ENCODE measurements at regions not wholly inside any gene's neighbourhood (a gene's known extent, or its start where the extent isn't known, plus 50 kb on each side); places are given as distances from the start of the nearest gene placed in this dataset.
"Not testable (repeated sequence)": the region's sequence is repeated elsewhere in the genome, so short reads cannot be mapped to it uniquely, and the experiment has no call there.

GRCh38 chr4:3882316-3882885, 116.2 kb downstream of the ADRA2C start:
- DNase-seq = not testable (repeated sequence)

GRCh38 chr4:3884261-3884660, 118.1 kb downstream of the ADRA2C start:
- DNase-seq = not testable (repeated sequence)

DNA sequence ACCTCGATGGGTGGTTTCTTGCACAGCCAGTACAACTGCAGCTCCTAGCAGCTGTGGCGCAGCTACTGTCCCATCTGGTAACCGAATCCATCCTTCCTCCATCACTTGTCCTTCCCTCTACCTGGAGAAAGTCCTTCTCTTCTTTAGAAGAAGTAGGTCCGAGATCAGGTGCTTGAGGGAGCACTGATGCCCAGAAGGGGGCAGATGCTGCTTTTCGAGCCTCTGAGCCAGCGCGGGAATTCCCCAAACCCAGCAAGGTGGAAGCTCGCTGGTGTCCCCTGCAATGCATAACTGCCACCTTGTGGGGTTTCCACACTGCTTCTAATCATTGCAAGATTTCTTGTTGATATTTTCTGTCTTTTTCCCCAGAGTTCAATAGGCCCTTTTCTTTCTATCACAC, 127.4 kb downstream of the ADRA2C start:
- not testable (repeated sequence) for DNase-seq

GRCh38 chr4:3894086-3894959, 128.1 kb downstream of the ADRA2C start:
- not testable (repeated sequence) for DNase-seq

DNA sequence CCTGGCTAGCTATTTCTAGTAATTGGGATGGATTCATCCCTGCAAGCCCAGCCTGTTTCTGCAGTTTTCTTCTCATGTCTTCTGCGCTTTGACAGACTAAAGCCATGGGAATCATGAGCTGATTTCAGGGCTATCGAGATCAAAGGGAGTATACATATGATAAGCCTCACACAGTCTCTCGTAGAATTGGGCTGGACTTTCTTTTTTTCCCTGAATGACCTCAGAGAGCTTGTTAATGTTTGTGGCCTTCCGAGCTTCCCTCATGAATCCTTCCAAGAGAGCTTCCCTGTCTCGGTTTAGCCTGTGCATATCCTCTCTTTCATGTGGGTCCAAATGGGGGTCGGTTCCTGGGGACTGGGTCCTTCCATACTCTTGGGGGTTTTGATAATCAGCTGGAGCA, 130.3 kb downstream of the ADRA2C start:
- no peak for DNase-seq

- not testable (repeated sequence) for DNase-seq
Observed at GRCh38 chr4:3896871-3897578, 130.8 kb downstream of the ADRA2C start.

GRCh38 chr4:3898098-3898497, 131.9 kb downstream of the ADRA2C start:
- no peak for DNase-seq

- not testable (repeated sequence) for DNase-seq
Observed at GRCh38 chr4:3898928-3899327, 132.7 kb downstream of the ADRA2C start.

DNA sequence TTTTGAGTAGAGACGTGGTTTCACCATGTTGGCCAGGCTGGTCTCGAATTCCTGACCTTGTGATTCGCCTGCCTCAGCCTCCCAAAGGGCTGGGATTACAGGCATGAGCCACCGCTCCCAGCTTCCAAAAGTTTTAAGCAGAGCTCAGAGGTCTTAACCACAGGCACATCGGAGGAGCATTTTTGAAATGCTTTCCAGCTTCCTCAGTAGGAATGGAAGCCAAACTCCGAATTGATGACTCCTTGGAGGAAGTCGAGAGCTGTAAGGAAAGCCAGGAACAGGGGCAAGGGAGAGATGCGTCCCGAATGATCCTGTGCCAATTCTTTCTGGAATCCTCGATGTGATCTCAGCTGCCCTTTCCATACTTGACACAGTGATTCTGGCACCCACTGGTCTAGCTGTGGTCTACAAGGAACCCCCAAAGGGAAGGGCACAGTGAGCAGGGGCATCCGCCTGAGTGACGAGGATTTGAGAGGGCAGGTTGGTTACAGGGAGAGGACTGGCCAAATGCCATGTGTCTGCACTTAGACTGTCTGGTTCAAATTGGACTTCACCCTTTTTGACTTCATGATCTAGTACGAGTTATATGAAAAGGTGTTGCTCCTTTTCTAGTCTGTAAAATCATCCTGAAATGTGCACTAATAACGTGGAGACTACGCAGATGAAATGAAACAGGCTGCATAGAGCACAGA, 138.2 kb downstream of the ADRA2C start:
- DNase-seq = not testable (repeated sequence)

DNA sequence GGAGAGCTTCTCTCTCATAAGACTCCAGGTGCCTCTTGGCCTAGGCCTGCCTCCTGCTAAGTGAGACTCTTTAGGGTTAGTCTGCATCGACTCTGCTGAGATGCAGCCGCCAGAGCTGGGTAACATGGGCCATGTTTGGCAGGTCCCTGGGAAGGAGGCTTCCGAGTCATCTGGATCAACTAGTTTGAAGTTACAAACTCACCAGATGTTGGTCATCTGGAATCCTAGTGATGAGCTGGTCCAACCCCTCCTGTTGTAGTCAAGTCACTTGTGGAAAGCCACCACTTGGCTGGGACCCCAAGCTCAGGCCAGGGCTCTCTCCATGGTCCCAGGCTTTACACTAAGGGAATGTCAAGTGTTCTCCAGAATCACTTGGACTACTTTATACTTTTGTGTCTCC, 143.4 kb downstream of the ADRA2C start:
- DNase-seq = not testable (repeated sequence)

- not testable (repeated sequence) for DNase-seq
Observed at GRCh38 chr4:3910161-3910950, 144.2 kb downstream of the ADRA2C start.

DNA sequence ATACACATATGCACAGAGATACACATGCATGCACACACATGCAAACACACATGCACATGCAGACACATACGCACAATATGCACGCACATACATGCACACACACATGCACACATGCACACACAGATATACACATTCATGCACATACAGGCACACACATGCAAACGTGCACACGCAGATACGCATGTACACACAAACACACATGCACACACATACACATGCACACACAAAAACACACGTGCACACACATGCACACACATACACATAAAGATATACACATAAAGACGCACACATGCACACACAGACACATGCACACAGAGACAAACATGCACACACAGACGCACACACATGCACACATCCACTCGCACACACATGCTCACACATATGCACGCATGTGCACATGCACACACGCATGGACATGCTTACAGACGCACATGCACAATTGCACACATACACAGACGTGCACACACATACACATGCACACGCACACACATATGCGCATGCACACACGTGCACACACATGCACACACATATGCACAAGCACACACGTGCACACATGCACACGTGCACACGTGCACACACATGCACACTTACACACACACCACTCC, 145.2 kb downstream of the ADRA2C start:
- no peak for DNase-seq

DNA sequence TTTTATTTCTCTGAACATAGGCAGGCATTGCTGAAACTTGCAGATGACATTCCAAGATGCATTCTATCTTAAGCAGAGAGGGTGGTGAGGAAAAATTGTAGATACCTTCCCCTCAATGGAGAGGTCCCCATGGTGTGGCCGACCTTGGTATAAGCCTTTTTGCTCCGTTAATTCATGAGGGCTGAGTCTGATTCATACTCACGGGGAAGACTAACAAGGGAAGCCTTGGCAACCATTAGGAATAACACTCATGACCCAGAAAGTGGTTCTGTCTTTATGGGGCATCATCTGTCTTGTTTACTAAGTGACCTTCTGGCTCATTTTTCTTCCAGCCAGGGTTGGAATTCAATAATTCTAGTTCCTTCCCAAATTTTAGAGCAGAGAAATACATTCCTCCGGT, 148.3 kb downstream of the ADRA2C start:
- DNase-seq = not testable (repeated sequence)

DNA sequence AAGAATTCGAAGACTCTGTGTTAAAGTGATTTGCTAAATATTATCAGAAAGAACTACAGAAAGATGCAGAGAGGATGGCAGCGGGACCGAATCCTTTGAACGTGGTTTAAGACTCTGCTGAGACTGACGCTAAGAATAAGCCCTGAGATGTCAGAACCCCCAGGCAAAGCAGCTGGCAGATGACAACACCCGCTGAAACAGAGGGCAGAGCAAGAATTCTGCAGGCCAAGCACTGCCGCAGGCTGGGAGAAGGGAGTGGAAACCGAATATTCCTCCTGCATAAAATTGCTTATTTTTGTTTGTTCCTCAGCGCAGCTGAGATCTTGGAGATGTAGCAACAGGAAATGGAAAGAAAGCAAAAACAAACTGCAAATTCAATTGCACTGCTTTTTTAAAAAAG, 153.3 kb downstream of the ADRA2C start:
- DNase-seq = not testable (repeated sequence)

- DNase-seq = not testable (repeated sequence)
Observed at GRCh38 chr4:3921902-3922301, 155.7 kb downstream of the ADRA2C start.

GRCh38 chr4:3925841-3926240, 159.7 kb downstream of the ADRA2C start:
- not testable (repeated sequence) for DNase-seq

DNA sequence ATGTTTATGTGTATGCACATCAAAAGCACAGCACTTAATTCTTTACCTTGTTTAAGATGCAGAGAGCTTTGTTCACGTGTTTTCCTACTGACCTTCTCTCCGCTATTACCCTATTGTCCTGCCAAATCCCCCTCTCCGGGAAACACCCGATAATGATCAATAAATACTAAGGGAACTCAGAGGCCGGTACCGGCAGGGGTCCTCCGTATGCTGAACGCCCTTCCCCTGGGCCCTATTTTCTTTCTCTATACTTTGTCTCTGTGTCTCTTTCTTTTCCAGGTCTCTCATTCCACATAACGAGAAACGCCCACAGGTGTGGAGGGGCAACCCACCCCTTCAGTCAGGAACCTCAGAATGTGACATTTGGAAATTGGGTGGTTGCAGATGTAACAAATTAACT, 160.1 kb downstream of the ADRA2C start:
- not testable (repeated sequence) for DNase-seq

GRCh38 chr4:3926969-3927755, 161.0 kb downstream of the ADRA2C start:
- not testable (repeated sequence) for DNase-seq

- not testable (repeated sequence) for DNase-seq
Observed at GRCh38 chr4:3929431-3929830, 163.2 kb downstream of the ADRA2C start.

GRCh38 chr4:3932734-3933133, 166.5 kb downstream of the ADRA2C start:
- not testable (repeated sequence) for DNase-seq

DNA sequence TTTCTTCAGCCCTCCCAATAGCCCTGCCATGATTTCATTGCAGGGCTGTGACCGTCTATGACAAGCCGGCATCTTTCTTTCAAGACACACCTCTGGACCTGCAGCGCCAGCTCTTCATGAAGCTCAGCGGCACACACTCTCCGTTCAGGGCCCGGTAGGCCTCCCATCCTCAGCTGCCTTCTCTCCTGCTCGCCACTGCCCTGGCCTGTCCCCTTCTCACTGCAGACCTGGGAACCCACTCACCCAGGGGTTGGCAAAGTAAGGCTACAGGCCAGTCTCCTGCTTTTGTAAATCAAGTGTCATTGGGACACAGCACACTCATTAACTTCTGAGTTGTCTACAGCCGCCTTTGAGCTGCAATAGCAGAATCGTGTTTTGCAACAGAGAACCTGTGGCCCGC, 169.2 kb downstream of the ADRA2C start:
- not testable (repeated sequence) for DNase-seq

Data from NCI-H187 treated with DMSO at 0.1 percent for 48 hours (cell line).